ENCODE measurements at regions not wholly inside any gene's neighbourhood (a gene's known extent, or its start where the extent isn't known, plus 50 kb on each side); places are given as distances from the start of the nearest gene placed in this dataset.

- no TSS peak for BruUV-seq (replicated peaks)
- H3K4me1 Mint-ChIP-seq (ENCODE audit: insufficient read depth, unreplicated experiment) = no peaks in the 10 kb centered on the region
- no peak for DNase-seq (ENCODE audit: unreplicated experiment)
- intact Hi-C loops (cut with micrococcal nuclease) = no loop called here
- ChIA-PET CTCF (no interaction called here), POLR2A (no interaction called here)
- no peak overlapping the region for H3K27ac Mint-ChIP-seq (ENCODE audit: low read depth, unreplicated experiment)
- H3K9me3 Mint-ChIP-seq (ENCODE audit: unreplicated experiment) = peaks cover 19% of the 10 kb centered on the region
- no peak overlapping the region for H3K4me3 Mint-ChIP-seq (ENCODE audit: unreplicated experiment)
- no peak for TF ChIP-seq CTCF (IDR thresholded peaks at IDR 0.05; ENCODE audit: unreplicated experiment)
- H3K36me3 Mint-ChIP-seq (ENCODE audit: insufficient read depth, unreplicated experiment) = no peaks in the 10 kb centered on the region
- H3K27me3 Mint-ChIP-seq (ENCODE audit: insufficient read depth, unreplicated experiment) = no peaks in the 10 kb centered on the region
Observed at GRCh38 chr16:51723036-51723724, 572.1 kb upstream of the SALL1 start.

- Mint-ChIP-seq H3K4me1 (ENCODE audit: insufficient read depth, unreplicated experiment) (no peaks in the 10 kb centered on the region), H3K9me3 (ENCODE audit: unreplicated experiment) (peaks cover 19% of the 10 kb centered on the region), H3K27me3 (ENCODE audit: insufficient read depth, unreplicated experiment) (no peaks in the 10 kb centered on the region), H3K36me3 (ENCODE audit: insufficient read depth, unreplicated experiment) (no peaks in the 10 kb centered on the region), H3K4me3 (ENCODE audit: unreplicated experiment) (no peak overlapping the region), H3K27ac (ENCODE audit: low read depth, unreplicated experiment) (no peak overlapping the region)
- no peak for DNase-seq (ENCODE audit: unreplicated experiment)
- BruUV-seq (replicated peaks) = no TSS peak
- intact Hi-C loops (cut with micrococcal nuclease) = no loop called here
- POLR2A ChIA-PET = no interaction called here
- CTCF ChIA-PET = interaction anchor here (0.6 kb wide), 1 partner anchor 1352 kb away, joined by 3 read pairs; no protein-coding TSS in a partner anchor
- TF ChIP-seq CTCF (IDR thresholded peaks at IDR 0.05; ENCODE audit: unreplicated experiment) = no peak
Observed at GRCh38 chr16:51722467-51722866, 571.4 kb upstream of the SALL1 start.

- H3K4me1 Mint-ChIP-seq (ENCODE audit: insufficient read depth, unreplicated experiment) = no peaks in the 10 kb centered on the region
- no peak overlapping the region for H3K27ac Mint-ChIP-seq (ENCODE audit: low read depth, unreplicated experiment)
- no TSS peak for BruUV-seq (replicated peaks)
Observed at GRCh38 chr16:51719376-51719775, 568.3 kb upstream of the SALL1 start.

GRCh38 chr16:51716195-51716594 is 565.1 kb upstream of the SALL1 start:
- no TSS peak for BruUV-seq (replicated peaks)
- no peaks in the 10 kb centered on the region for H3K27me3 Mint-ChIP-seq (ENCODE audit: insufficient read depth, unreplicated experiment)
- no peak overlapping the region for H3K4me3 Mint-ChIP-seq (ENCODE audit: unreplicated experiment)
- CTCF ChIA-PET = interaction anchor here (0.9 kb wide), 1 partner anchor 910 kb away, joined by 4 read pairs; no protein-coding TSS in a partner anchor
- TF ChIP-seq CTCF (IDR thresholded peaks at IDR 0.05; ENCODE audit: unreplicated experiment) = no peak
- no peak overlapping the region for H3K27ac Mint-ChIP-seq (ENCODE audit: low read depth, unreplicated experiment)
- DNase-seq (ENCODE audit: unreplicated experiment) = no peak
- H3K4me1 Mint-ChIP-seq (ENCODE audit: insufficient read depth, unreplicated experiment) = no peaks in the 10 kb centered on the region
- POLR2A ChIA-PET = no interaction called here
- H3K36me3 Mint-ChIP-seq (ENCODE audit: insufficient read depth, unreplicated experiment) = no peaks in the 10 kb centered on the region
- intact Hi-C loops (cut with micrococcal nuclease) = no loop called here
- peaks cover 7% of the 10 kb centered on the region for H3K9me3 Mint-ChIP-seq (ENCODE audit: unreplicated experiment)

More at GRCh38 chr16:51719376-51719775, 568.3 kb upstream of the SALL1 start:
- no peak for DNase-seq (ENCODE audit: unreplicated experiment)
- H3K4me3 Mint-ChIP-seq (ENCODE audit: unreplicated experiment) = no peak overlapping the region
- no peaks in the 10 kb centered on the region for H3K9me3 Mint-ChIP-seq (ENCODE audit: unreplicated experiment)
- H3K27me3 Mint-ChIP-seq (ENCODE audit: insufficient read depth, unreplicated experiment) = no peaks in the 10 kb centered on the region
- intact Hi-C loops (cut with micrococcal nuclease) = no loop called here
- POLR2A ChIA-PET = no interaction called here
- no peaks in the 10 kb centered on the region for H3K36me3 Mint-ChIP-seq (ENCODE audit: insufficient read depth, unreplicated experiment)
- no peak for TF ChIP-seq CTCF (IDR thresholded peaks at IDR 0.05; ENCODE audit: unreplicated experiment)
- CTCF ChIA-PET = interaction anchor here (0.6 kb wide), 1 partner anchor 858 kb away, joined by 3 read pairs; no protein-coding TSS in a partner anchor
